ENCODE measurements at regions not wholly inside any gene's neighbourhood (a gene's known extent, or its start where the extent isn't known, plus 50 kb on each side); places are given as distances from the start of the nearest gene placed in this dataset.

DNA sequence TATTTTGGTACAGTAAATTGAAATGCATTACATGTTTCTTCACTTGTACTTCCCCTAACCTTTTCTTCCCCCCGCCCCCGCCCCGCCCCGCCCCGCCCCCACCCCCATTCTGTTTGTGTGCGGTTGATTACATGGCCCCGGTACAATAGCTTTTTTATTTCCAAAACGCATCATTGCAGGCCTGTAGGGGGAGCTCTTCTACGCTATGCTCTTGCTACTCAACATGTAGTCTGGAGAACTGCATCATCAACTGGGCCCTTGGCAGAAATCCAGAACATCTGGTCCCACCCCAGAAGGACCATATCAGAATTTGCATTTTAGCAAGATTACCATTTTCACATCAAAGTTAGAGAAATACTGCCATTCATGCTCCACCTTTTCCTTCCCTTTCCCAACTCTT lies 333.3 kb upstream of the DDX53 start:
- no peak for FAIRE-seq

DNA sequence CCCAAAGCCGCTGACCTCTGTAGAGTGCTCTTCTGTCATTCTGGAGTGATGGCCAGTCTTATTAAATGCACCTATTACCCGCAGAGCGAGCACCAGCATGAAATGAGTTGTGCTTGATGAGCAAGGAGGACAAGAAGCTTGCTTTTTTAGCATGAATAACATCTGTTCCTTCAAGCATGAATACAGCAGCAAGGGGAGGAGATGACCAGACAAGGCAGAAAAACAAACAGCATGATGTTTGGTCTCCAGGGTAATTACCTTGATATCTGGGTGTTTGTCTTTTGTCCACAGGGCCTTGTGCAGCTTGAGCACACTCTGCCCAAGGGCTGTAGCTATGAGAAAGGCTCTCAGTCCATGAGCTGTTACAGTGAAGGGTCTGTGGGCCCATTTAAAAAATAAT lies 324.8 kb upstream of the DDX53 start:
- FAIRE-seq, result no peak

DNA sequence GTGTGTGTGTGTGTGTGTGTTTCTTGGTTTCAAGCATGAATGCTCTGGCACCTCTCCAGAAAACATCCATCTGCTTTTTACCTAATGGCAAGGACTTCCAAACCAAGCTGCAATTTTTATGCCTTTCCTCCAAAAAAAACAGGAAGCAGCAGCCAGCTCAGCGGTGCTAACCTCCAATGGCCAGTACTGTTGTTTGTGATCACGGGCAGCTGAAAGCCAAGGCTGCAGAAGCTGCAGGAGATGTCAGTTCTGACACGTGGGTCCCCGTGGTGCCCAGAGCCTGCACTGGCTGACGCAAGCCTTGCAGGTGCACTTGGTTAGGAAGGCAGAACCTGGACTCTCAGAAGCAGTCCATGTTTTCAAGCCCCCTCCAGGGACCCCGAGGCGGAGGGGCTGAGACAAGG lies 313.6 kb upstream of the DDX53 start:
- no peak for FAIRE-seq

DNA sequence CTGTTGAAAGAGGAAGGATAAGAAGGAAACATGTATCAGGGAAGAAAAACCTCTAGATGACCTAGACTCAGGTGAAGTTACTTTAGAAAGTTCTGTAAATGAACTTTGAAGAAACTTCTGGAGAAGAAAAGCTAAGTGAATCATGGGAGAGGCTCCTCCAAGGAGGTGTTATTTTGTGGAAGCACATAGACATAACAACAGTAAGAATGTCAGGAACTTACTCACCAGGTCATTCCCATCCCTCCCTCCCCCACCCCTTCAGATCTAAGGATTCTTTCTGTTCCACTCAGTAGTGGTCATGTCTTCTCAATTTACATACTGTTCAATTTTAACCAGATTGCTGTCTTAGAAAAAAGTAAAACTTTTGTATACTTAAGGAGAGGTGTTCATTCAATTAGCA lies 310.5 kb upstream of the DDX53 start:
- no peak for FAIRE-seq

DNA sequence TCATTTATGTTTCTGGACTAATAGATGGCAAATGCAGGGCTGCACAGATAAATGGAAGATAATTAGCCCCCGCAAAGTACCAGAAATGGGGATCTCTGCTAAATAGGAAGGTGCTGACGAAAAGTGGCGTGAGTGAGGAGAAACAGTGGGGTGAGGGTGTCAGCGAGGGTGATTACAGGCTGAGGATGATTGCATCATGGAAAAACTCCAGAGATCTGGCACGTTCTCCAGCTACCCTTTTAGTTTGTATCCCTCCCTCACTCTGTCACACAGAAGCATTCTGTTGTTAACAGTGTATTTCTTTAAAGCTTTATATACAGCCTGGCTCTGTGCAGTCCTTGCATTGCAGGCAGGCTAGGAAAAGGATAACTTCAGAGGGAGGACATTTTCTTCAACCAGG lies 309.6 kb upstream of the DDX53 start:
- FAIRE-seq, result no peak

DNA sequence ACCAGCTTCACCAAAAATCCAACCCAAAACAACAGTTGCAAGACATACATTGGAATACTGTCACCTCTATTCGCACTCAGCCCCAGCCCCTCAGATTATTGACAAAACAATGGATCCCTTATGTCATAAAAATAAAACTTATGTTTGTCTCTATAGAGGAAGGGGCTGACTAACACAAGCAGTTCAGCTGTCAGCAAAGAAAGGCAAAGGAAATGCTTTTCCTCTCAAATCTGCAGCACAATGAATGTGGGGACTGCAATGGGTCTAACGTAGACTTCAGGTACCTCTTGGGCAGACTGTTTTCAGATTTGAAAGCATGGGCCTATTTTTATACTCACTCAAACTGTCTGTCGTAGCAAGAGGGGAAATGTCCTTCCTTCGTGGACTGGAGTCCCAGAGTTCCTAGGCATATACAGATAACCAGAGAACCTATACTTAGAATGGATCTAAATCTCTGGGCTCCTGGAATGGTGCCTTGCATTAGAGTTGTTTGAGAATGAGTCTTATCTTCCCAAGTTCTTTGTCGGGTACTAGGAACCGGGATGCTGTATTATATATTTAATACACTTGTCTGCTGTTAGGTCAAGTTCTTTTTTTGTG lies 307.7 kb upstream of the DDX53 start:
- no peak for FAIRE-seq

DNA sequence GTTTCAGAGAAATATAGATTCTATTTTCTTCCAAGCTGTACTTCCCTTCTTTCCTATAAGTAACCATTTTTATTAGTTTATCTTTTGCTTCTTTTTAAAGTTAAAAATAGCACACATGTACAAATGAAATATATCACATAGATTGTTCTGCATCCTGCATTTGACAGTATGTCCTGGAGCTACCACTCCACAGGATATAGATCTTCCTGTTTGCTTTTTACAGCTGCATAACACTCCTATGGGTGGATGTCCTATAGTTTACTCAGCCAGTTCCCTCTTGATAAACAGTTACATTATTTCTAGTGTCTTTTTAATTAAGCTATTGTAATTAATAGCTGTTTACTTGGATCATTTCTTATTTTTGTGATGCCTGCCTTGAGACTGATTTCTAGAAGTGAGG lies 301.6 kb upstream of the DDX53 start:
- FAIRE-seq, result no peak

DNA sequence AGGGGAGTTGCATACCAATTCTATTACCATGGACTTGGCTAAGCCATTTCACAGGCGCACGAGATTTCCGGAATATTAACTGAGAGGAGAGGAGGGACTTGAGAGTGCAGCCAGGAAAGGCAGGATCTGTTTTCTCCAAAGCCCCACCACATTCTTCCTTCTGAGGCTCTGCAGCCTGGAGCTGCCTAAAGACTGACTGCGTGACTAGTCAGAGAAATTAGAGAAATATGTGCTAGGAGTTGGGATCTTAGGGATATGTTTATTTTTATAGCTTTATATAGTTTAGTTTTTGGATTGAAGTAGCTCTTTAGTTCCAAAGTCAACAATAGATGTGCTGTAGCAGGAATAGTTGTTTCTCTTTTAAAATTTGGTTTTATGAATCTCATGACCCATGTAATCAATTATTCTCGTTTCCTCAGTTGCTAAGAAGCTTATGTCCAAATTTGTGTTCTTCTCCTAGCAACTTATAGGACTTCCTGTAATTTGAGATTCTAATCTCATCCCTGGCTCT lies 300.1 kb upstream of the DDX53 start:
- FAIRE-seq, result no peak

DNA sequence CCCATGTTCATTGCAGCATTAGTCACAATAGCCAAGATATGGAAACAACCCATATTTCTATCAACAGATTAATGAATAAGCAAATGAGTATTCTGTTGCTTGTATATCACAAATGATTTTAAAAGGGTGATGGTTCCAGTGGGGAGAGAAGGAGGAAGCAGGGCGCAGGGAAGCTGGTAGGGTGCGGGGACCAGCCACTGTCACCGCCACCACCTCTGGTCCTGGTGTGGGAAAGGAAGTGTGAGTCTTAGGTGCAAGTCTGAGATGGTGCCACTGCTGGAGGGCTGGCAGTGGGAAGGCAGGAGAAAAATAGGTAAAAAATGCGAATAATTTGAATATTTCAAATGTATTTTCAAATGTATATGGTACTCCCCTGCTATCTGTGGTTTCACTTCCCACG lies 286.8 kb upstream of the DDX53 start:
- no peak for FAIRE-seq

DNA sequence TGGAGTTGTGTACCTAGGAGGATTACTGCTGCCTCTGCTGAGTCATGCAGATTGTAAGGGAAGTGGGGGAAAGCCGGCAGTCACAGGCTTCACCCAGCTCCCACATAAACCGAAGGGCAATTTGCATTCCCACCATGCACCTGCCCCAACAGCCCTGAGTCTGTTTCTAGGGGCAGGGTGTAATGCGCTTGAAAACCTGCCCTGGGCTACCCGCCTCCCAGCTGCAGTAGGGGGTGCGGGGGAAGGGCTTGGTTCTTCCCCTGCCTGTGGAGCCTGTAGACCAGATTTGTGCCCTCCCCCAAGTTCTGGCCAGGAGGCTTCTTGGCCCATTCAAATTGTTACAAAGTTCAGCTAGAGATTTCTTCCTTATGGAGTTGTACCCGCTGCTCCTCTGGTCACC lies 269.2 kb upstream of the DDX53 start:
- FAIRE-seq, result no peak

DNA sequence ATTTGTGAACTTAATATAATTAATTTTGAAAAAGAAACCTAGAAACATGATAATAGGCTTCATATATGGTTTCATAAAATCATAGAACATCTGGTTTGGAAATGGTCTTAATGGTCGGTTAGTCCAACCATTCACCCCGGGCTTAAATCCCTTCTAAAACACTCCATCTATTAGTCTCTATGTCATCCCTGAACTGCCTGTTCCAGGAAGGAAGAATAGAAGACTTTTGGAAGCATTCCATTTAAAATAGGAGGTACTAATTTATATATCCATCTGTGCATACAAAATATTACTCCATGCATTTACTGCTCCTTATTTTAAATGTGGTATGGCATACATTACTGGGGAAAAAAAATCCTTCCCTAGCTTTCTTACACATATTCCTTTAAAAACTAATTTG lies 262.2 kb upstream of the DDX53 start:
- FAIRE-seq, result no peak

DNA sequence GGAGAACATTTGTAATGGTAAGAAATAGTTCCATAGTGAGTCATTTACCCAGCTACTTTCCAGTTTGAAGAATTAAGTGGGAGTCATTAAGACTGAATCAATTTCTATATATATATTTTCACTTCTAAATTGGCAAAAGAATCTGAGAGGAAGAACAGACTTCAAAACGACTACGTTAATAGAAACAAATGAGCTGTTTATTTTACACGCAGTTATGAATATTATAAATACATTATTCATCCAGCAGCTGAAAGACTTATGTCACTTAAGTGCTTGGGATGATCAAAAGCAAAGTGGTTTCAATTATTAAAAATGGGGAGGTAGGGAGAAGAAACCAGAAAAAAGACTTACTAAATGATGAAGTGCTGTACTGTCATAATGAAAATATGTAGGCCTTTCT lies 260.5 kb upstream of the DDX53 start:
- FAIRE-seq, result no peak

DNA sequence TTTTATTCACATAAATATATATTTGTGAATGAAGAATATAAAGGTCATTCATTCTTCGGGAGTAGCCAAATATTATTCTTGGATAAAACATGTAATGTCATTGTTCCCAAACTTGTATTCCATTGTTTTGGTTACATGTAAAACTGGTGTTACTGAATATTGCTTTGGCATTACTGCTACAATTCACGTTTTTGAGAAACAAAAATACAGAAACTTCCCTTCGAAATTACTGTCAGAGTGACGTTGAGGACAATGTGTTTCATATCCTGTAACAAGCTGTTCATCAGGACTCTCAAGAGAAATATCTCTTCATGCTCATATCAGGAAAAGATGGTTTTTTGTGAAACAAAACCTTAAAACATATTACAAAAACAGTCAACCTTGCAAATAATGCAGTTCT lies 258.9 kb upstream of the DDX53 start:
- FAIRE-seq, result no peak

DNA sequence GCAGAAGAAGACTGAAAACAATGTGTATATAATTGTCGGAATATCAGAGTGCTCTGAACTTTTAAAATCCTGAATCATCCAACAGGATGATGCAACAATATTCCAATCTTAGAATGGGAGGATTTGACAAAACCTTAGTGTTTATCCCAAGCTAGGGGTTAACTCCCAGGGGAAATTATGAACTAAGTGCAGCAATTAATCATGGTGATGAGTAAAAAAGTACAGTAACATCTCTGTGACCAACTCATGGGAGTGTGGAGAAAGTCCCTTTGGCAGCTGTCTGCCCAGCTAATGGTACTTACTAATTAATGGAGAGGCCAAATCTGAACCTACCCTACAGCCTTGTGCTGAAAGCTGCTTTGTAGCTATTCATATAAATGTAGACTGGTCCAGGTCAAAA lies 257.6 kb upstream of the DDX53 start:
- FAIRE-seq, result no peak

DNA sequence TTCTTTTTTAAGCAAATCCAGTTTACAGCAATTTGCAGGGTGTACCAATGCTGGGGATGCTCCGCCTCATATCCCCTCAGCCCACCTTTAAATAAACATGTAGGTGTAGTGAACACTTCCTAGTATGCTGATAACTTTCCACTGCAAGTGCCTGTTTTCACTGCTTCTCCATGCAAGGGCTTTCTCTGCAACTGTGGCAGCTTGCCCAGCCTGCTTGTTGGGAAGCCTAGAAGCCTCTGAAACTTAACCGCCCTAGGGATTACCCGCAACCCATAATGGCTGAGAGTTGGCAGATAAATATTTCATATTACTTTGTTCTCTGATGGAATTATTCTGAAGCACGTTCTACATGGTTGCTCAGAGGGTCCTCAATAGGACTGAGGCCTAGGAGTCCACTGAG lies 253.7 kb upstream of the DDX53 start:
- no peak for FAIRE-seq

DNA sequence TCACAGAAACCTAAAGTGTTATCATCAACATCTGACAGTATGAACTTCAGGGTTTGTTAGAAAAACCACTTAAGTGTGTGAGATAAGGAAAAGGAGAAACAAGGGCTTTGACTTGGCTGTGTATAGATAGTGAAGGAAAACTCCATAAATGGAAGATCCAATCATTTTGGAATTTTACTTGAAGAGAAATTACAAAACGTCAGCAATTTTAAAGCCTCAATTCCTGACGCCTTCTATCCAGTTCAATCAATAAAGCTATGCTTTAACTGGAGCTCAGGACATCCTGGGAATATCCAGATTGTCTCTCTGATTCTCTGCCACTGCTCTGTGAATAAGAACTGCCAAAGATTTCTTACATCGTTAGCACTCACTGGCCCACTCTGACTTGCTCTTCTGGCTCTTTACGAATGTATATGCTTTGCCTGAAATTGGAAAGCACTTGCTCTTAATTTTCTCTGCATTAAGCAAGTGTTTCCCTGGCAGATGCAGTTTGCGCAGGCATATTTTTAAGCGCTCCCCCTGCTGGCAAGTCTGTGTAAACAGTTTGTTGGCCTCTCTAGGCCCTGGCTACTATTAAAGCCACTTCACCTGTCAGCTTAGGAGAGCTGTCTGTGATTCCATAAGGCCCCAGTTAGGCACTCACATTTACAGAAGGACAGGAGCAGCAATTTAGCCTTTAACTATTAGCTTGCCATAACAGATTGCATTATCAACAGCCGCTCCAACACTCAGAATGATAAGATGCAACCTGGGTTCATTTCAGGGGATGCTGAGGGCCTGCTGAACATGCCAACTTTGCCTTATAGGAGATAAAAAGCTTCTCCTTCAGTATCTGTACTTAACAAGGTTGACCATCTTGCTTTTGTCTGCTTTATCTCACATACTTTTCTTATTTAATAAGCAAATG lies 251.4 kb upstream of the DDX53 start:
- FAIRE-seq, result no peak

DNA sequence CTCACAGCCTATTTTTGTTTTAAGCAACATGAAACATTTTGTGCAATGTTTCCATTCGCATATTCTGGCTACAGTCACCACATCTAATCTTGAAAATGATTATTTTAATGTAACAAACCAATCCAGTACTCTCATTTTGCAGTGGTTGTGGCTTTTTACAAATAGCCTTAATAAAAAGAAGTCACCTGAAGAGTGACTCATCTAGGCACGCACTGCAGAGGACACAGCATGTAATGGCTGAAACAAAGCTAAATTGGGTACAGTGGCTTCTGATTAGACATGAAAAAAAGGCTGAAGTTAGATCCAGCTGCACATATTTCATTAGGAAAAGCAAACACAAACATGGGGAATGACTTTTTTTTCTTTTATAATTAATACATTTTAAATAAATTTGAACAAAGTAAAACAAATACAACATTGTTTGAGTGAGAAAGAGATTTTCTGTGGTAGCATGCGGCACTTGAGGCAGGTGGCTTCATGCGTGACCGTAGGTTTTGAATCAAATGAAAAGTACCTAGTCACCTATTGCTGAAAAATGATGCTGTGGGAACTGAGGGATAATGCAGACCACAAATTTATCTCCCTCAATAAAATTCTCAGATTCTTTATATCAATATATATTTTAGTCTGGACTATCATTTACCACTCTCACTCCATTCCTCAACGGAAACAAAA lies 240.8 kb upstream of the DDX53 start:
- FAIRE-seq, result no peak

DNA sequence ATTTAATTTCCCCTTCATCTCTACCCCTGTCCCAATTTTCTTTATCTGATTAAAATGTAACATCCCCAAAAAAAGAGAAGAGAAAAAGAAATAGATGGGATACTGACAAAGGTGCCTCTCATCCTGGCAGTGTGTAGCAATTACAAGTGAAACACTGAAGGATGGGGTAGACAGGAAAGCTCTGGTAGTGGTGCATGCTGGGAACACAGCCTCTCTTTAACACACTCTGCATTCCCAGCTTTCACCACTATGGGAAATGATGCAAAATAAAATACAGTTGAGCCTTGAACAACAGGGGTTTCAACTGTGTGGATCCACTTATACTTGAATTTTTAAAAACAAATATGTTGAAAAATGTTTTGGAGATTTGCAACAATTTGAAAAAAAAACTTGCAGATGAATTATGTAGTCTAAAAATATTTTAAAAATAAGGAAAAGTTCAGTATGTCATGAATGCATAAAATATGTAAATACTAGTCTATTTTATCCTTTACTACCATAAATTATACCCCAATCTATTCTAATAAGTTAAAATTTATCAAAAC lies 239.2 kb upstream of the DDX53 start:
- FAIRE-seq, result no peak

DNA sequence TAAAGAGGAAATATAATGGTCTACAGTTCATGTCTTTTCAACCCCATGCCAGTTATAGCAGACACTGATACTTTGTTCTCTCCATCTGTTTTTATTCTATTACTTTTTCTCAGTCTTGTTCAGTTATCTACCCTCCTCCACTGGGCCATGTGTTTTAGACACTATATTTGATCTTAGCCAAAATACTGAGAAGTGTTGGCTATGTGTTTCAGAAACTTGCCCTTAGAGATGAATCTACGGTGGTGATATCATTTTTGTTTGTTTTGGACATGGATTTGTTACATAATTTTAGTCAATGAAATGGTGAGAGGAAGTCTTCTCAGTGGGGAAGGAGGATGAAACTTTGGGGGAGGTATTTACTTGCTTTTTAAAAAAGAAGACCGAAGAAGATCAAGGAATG lies 211.5 kb upstream of the DDX53 start:
- FAIRE-seq, result no peak

DNA sequence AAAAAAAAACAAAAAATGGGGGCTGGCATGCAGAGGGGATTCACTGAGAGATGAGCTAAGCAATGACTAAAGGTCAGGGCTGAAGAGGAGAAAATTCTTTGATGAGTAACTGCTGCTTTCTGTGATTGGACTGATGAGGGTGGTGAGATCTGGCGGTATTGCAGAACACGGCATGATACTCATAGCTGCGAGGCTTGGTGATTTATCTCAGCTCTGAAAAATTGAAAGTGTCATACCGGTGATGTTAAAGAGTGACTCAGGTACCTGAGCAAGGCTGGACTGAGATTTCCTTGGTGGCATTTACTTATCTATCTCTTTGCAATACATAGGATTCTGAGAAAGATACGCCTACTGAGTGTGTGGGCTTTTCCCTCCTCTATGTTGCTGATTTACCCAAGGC lies 204.1 kb upstream of the DDX53 start:
- no peak for FAIRE-seq

DNA sequence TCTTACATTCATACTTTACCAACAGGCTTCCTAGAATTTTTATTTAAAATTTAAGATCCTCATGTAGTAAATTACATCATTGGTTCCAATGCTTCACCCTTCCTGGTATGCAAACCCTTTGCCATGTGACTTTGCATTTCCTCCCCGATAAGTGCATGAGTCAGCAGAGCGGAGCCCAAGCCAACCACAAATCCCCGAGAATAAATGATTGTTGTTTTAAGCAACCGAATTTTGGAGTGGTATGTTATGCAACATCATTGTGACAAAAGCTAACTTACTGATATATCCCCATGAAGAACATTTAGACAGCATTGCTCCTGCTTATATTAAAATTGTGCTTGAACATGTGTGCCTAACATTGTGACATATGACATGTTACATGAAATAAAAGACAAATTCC lies 199.4 kb upstream of the DDX53 start:
- no peak for FAIRE-seq

DNA sequence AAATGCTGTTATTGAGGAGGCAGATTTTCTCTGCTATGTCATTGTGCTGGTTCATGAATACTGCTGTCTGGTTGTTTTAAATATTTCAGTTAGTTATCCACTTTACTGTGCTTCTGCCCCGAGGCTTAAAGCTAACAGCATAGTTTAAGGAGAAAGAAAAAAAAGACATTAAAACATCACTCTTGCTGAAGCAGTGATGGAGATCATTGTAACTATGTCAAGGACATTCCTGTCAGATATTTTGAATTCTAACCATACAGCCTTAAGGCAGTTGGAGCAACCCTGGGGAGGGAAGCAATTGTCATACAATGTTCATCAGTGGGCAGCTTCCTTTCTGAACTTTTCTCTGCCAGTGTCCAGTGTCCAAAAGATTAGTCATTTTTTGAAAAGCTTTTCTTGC lies 199.0 kb upstream of the DDX53 start:
- FAIRE-seq, result no peak

DNA sequence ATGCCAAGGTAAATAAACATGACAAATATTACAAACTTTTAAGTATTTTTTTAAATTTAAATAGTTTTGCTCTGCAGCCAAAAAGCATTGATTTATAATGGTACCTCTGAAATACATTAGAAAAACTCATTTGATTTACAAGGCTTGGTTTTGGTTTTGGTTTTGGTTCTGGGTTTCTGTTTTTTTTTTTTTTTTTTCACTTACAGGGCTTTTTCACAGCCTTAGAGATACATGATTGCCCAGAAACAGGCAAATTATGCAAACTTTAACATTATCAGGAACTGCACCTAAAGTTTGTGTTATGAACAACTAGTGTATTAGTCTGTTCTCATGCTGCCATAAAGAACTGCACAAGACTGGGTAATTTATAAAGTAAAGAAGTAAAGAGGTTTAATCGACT lies 196.4 kb upstream of the DDX53 start:
- no peak for FAIRE-seq

DNA sequence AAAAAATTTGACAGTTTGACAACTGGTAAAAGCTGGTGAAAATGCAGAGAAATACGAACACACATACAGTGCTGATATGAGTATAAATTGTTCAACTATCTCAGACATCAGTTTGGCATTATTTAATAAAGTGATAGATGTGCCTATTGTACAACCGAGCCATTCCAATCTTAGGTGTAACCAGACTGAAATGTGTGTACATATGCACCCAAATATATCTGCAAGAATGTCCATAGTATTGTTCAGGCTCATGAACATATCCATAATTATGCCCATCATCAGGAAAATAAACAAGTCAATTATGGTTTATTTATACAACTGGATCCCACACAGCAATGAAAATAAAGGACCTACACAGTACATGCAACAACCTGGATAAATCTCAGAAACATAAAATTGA lies 188.9 kb upstream of the DDX53 start:
- FAIRE-seq, result no peak

Measured in TTC549 (cell line).